K562 (cell line): ENCODE measurements at regions not wholly inside any gene's neighbourhood (a gene's known extent, or its start where the extent isn't known, plus 50 kb on each side); places are given as distances from the start of the nearest gene placed in this dataset.

Source experiments
- ATAC-seq: fragments of 200-7000 bp; cut with Tn5 transposase; 3 replicates; pipeline ENCODE4 v1.9.1; 2020; ENCODE audit warnings: moderate library complexity
- BruUV-seq: library from RNA; stranded (reverse); fragments of 400-500 nt; replicated peaks from 2 replicates; lab custom pipeline; 2021; lab: Mats Ljungman, UMichigan
- CTCF ChIA-PET: fragments of 300-600 bp; formaldehyde crosslinking; extraction: SDS; loops from one replicate; lab custom pipeline; 2021; ENCODE audit warnings: low intra/inter-chr PET ratio; lab: Yijun Ruan, JAX
- POLR2A ChIA-PET: fragments of 300-600, 350-650 bp; sonication (Branson Sonifier 250); formaldehyde crosslinking; extraction: SDS; loops from one replicate; lab custom pipeline; 2021; ENCODE audit warnings: antibody characterized with exemption, inconsistent platforms; lab: Yijun Ruan, JAX
- DNase-seq, 4 experiments: peaks; one replicate each; pipeline versions ENCODE4 v3.0.0 to v3.0.0-alpha.2; 2011 to 2018; ENCODE audit warnings: low spot score in 3 of 4, mixed read lengths in 3 of 4; ENCODE audit errors: extremely low read depth in 1 of 4
- FAIRE-seq: peaks from 2 replicates; lab custom pipeline; 2011; peaks lifted over from hg19 to GRCh38; lab: Jason Lieb, UNC
- H2AFZ ChIP-seq: 2 replicates; pipeline ENCODE4 v1.6.0; 2011; ENCODE audit warnings: low read depth, low read length, control low read depth, inconsistent platforms
- H3K27ac ChIP-seq: fragments of 200-600 bp; 3 replicates; pipeline ENCODE4 v1.8.0; 2011; ENCODE audit warnings: low read depth, mild to moderate bottlenecking, control low read depth, inconsistent platforms, low read length, moderate library complexity, mixed read lengths; ENCODE audit errors: extremely low read depth
- H3K27me3 ChIP-seq, 2 experiments: fragments of 300-600 bp in 1 of 2; 2 replicates in 1 of 2; 3 replicates in 1 of 2; pipeline versions ENCODE4 v1.6.0 to v1.8.0; 2011; ENCODE audit warnings: inconsistent platforms in 2 of 2, low read length in 2 of 2, mild to moderate bottlenecking in 1 of 2, mixed read lengths in 1 of 2, moderate library complexity in 1 of 2; ENCODE audit not compliant: control insufficient read depth in 2 of 2, insufficient read depth in 2 of 2
- H3K36me3 ChIP-seq: fragments of 300-600 bp; 3 replicates; pipeline ENCODE4 v1.8.0; 2011; ENCODE audit warnings: mild to moderate bottlenecking, low read length, inconsistent platforms; ENCODE audit not compliant: control insufficient read depth, insufficient read depth
- H3K4me1 ChIP-seq, 2 experiments: fragments of 200-600 bp in 1 of 2; replicated peaks in 1 of 2; 2 replicates in 1 of 2; 3 replicates in 1 of 2; pipeline versions ENCODE4 v1.5.1 to v1.8.0; 2011; ENCODE audit warnings: inconsistent platforms in 2 of 2, low read length in 2 of 2, mild to moderate bottlenecking in 1 of 2, mixed read lengths in 1 of 2, moderate library complexity in 1 of 2; ENCODE audit not compliant: control insufficient read depth in 2 of 2, insufficient read depth in 2 of 2
- H3K4me2 ChIP-seq: 2 replicates; pipeline ENCODE4 v1.6.1; 2011; ENCODE audit warnings: low read length, control low read depth, inconsistent platforms, mixed read lengths; ENCODE audit not compliant: insufficient read depth
- H3K4me3 ChIP-seq: fragments of 200-600 bp; sonication (generic), shearing (Covaris generic); 2 replicates; pipeline ENCODE4 v1.5.1; 2016; ENCODE audit warnings: control low read depth, inconsistent platforms
- H3K79me2 ChIP-seq: fragments of 200-600 bp; 3 replicates; pipeline ENCODE4 v1.8.0; 2011; ENCODE audit warnings: low read length, inconsistent platforms; ENCODE audit not compliant: control insufficient read depth, insufficient read depth
- H3K9ac ChIP-seq, 2 experiments: 2 replicates each; pipeline versions ENCODE4 v1.6.0 to v1.6.1; 2011; ENCODE audit warnings: low read depth in 2 of 2, low read length in 2 of 2, control low read depth in 1 of 2, inconsistent platforms in 1 of 2, mild to moderate bottlenecking in 1 of 2, mixed read lengths in 1 of 2; ENCODE audit not compliant: insufficient read depth in 1 of 2
- H3K9me1 ChIP-seq: one replicate; pipeline ENCODE4 v1.6.0; 2011; ENCODE audit warnings: inconsistent platforms, mild to moderate bottlenecking, low read length, moderate library complexity; ENCODE audit not compliant: control insufficient read depth, insufficient read depth
- H3K9me3 ChIP-seq: replicated peaks from 2 replicates; pipeline ENCODE4 v1.5.1; 2011; ENCODE audit warnings: low read depth, low read length, inconsistent platforms; ENCODE audit not compliant: control insufficient read depth, insufficient read depth
- H4K20me1 ChIP-seq: replicated peaks from 2 replicates; pipeline ENCODE4 v1.6.1; 2011; ENCODE audit warnings: low read length, inconsistent platforms, mixed read lengths; ENCODE audit not compliant: control insufficient read depth, insufficient read depth
- GABPB2 ChIP-seq: fragments of 250-450 bp; sonication (Bioruptor Pico); conservative IDR thresholded peaks from 2 replicates; pipeline ENCODE4 v1.5.1; 2021; ENCODE audit warnings: mild to moderate bottlenecking
- KLF16 ChIP-seq: IDR thresholded peaks from 2 replicates; pipeline ENCODE4 v1.6.1; 2016; ENCODE audit warnings: antibody characterized with exemption
- NFRKB ChIP-seq: fragments of 450-650 bp; IDR thresholded peaks from 2 replicates; pipeline ENCODE4 v1.6.1; 2016; ENCODE audit warnings: low read depth
- SPI1 ChIP-seq: IDR thresholded peaks from 2 replicates; pipeline ENCODE4 v1.6.1; 2011; ENCODE audit warnings: low read depth, low read length, control low read depth, borderline replicate concordance
- WGBS: fragments of 100-300 bp; shearing (Covaris generic); methylation state at CpG from one replicate; pipeline ENCODE4 v1.1.6; 2016; ENCODE audit warnings: low coverage, mixed read lengths; ENCODE audit not compliant: insufficient coverage; ENCODE audit errors: missing lambda C conversion rate; 5-methylcytosine and 5-hydroxymethylcytosine counted together
- in situ Hi-C: fragments of 300-500 bp; cut with MboI; formaldehyde crosslinking; loops from 4 replicates; pipeline ENCODE4 v1.15.0; 2018; ENCODE audit warnings: inconsistent platforms, mixed read lengths
- intact Hi-C: fragments of 100-400 bp; cut with micrococcal nuclease; formaldehyde crosslinking; loops from 2 replicates; pipeline ENCODE4 v1.14.2; 2022

- no peak for TF ChIP-seq KLF16
- TF ChIP-seq NFRKB: no peak
These were observed 638.1 kb downstream of the ACTL7B start (continued) for GRCh38 chr9:108217431-108218349.

GRCh38 chr9:108213511-108213910 is 642.3 kb downstream of the ACTL7B start:
- H3K27me3 ChIP-seq: peaks cover 3 to 12% of the 10 kb centered on the region in 2 experiments; a peak in 4 of 5 replicates
- no TSS peak for BruUV-seq
- WGBS: 0% methylated on average over 2 of the region's 2 CpGs
- intact Hi-C loops: no loop called here
- no peak overlapping the region for H3K4me3 ChIP-seq
- H3K9ac ChIP-seq: no peak overlapping the region
- no peaks in the 10 kb centered on the region for H3K79me2 ChIP-seq
- in situ Hi-C loops: no loop called here
- H2AFZ ChIP-seq: no peak overlapping the region
- POLR2A ChIA-PET: no interaction called here
- TF ChIP-seq GABPB2 (CRISPR knock-in tag) (no peak), SPI1 (peak; percentile 32; the same call in 1 of the 2 replicates)
- TF ChIP-seq, all 486 proteins: peak for 1
- DNase-seq (no peak), FAIRE-seq (no peak), ATAC-seq (no peak)
- H3K4me1 ChIP-seq: no peaks in the 10 kb centered on the region
- H3K4me2 ChIP-seq: no peak overlapping the region
- no peaks in the 10 kb centered on the region for H3K36me3 ChIP-seq
- H3K9me1 ChIP-seq: no peaks in the 10 kb centered on the region
- CTCF ChIA-PET: no interaction called here
- H3K27ac ChIP-seq: no peak overlapping the region
- H3K9me3 ChIP-seq: no peaks in the 10 kb centered on the region
- no peaks in the 10 kb centered on the region for H4K20me1 ChIP-seq
